ENCODE measurements at regions not wholly inside any gene's neighbourhood (a gene's known extent, or its start where the extent isn't known, plus 50 kb on each side); places are given as distances from the start of the nearest gene placed in this dataset.

DNA sequence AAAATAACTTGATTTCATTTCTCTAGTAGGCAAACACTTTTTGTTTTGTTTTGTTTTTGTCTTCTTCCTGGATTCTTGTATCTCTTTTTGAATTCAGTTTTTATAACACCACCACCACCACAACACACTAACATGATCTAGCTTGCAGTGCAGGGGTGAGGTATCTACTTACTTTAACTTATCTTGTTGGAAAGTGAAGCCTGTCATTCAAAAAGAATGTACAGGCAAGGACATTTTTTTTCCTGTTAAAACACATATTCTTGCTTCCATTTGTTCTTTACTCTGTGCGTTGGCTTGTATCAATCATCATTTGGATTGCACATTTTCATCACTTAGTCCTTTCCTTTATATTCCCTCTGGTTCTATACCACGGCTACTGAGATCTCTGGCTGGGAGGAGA is 824.2 kb downstream of the PLCL1 start:
- no peak overlapping the region for H3K4me3 ChIP-seq
- H3K79me2 ChIP-seq (ENCODE audit: control insufficient read depth, insufficient read depth, low read length) = no peaks in the 10 kb centered on the region
- H3K4me1 ChIP-seq (replicated peaks in 1 of 2; ENCODE audit: control insufficient read depth in 2 of 2, insufficient read depth in 2 of 2, low read length in 2 of 2) = no peaks in the 10 kb centered on the region
- H3K9ac ChIP-seq (ENCODE audit: insufficient read depth in 1 of 2, low read depth in 2 of 2, low read length in 2 of 2) = no peak overlapping the region
- WGBS (ENCODE audit: insufficient coverage, low coverage, missing lambda C conversion rate) = 0% methylated on average over 2 of the region's 2 CpGs
- intact Hi-C loops (cut with micrococcal nuclease) (no loop called here), in situ Hi-C loops (cut with MboI) (no loop called here)
- no peak for TF ChIP-seq ETV5 (CRISPR knock-in tag; IDR thresholded peaks at IDR 0.05; ENCODE audit: low read depth)
- TF ChIP-seq SMARCA4 (IDR thresholded peaks at IDR 0.05) = no peak
- TF ChIP-seq MEF2A (IDR thresholded peaks at IDR 0.05; ENCODE audit: control insufficient read depth, low read depth, low read length) = no peak
- TF ChIP-seq C11orf30 (IDR thresholded peaks at IDR 0.05; ENCODE audit: low read depth) = no peak
- no peak for TF ChIP-seq CHD1 (IDR thresholded peaks at IDR 0.05; ENCODE audit: low read length)
- TF ChIP-seq, protein P1, sequence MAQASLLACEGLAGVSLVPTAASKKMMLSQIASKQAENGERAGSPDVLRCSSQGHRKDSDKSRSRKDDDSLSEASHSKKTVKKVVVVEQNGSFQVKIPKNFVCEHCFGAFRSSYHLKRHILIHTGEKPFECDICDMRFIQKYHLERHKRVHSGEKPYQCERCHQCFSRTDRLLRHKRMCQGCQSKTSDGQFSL (CRISPR knock-in tag; IDR thresholded peaks at IDR 0.05) = no peak
- TF ChIP-seq, protein P1 (tag; IDR thresholded peaks at IDR 0.05) = no peak
- TF ChIP-seq COPS2 (conservative IDR thresholded peaks at IDR 0.05) = no peak
- no peak for TF ChIP-seq HMGN3 (IDR thresholded peaks at IDR 0.05; ENCODE audit: borderline replicate concordance, extremely low read depth, insufficient read length, low read depth, low read length)
- no peak for TF ChIP-seq BRF1 (IDR thresholded peaks at IDR 0.05; ENCODE audit: borderline replicate concordance, extremely low read depth, insufficient read length)
- no peak for TF ChIP-seq PHB2 (IDR thresholded peaks at IDR 0.05; ENCODE audit: low read depth)
- TF ChIP-seq, protein P2, sequence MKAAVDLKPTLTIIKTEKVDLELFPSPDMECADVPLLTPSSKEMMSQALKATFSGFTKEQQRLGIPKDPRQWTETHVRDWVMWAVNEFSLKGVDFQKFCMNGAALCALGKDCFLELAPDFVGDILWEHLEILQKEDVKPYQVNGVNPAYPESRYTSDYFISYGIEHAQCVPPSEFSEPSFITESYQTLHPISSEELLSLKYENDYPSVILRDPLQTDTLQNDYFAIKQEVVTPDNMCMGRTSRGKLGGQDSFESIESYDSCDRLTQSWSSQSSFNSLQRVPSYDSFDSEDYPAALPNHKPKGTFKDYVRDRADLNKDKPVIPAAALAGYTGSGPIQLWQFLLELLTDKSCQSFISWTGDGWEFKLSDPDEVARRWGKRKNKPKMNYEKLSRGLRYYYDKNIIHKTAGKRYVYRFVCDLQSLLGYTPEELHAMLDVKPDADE (conservative IDR thresholded peaks at IDR 0.05; ENCODE audit: control insufficient read depth, low read depth, low read length) = no peak
- TF ChIP-seq BHLHE40 (IDR thresholded peaks at IDR 0.05; ENCODE audit: low read length) = no peak
- no peak for TF ChIP-seq KAT7 (CRISPR knock-in tag; IDR thresholded peaks at IDR 0.05; ENCODE audit: borderline replicate concordance)
- no peak for TF ChIP-seq PHF21A (IDR thresholded peaks at IDR 0.05; ENCODE audit: borderline replicate concordance, low read depth)
- TF ChIP-seq NONO (IDR thresholded peaks at IDR 0.05; ENCODE audit: low read depth in 2 of 2, low read length in 1 of 2) = no peak
- ChIA-PET CTCF (ENCODE audit: low intra/inter-chr PET ratio) (no interaction called here), POLR2A (no interaction called here)
- no peaks in the 10 kb centered on the region for H3K36me3 ChIP-seq (ENCODE audit: control insufficient read depth, insufficient read depth, low read length)
- ATAC-seq (no peak), FAIRE-seq (no peak), DNase-seq (ENCODE audit: extremely low read depth in 1 of 4, low spot score in 3 of 4) (no peak)
- no peaks in the 10 kb centered on the region for H4K20me1 ChIP-seq (replicated peaks; ENCODE audit: control insufficient read depth, insufficient read depth, low read length)
- no peaks in the 10 kb centered on the region for H3K27me3 ChIP-seq (ENCODE audit: control insufficient read depth in 2 of 2, insufficient read depth in 2 of 2, low read length in 2 of 2)
- H2AFZ ChIP-seq (ENCODE audit: low read depth, low read length) = no peak overlapping the region
- no peak overlapping the region for H3K4me2 ChIP-seq (ENCODE audit: insufficient read depth, low read length)
- H3K9me1 ChIP-seq (ENCODE audit: control insufficient read depth, insufficient read depth, low read length) = no peaks in the 10 kb centered on the region
- H3K9me3 ChIP-seq (replicated peaks; ENCODE audit: control insufficient read depth, insufficient read depth, low read depth, low read length) = no peaks in the 10 kb centered on the region
- no peak overlapping the region for H3K27ac ChIP-seq (ENCODE audit: extremely low read depth, low read depth, low read length)
- no TSS peak for BruUV-seq (replicated peaks)
